Lower lobe of right lung (tissue), 2 donors: ENCODE measurements at regions not wholly inside any gene's neighbourhood (a gene's known extent, or its start where the extent isn't known, plus 50 kb on each side); places are given as distances from the start of the nearest gene placed in this dataset.

ENCODE experiments used
- ATAC-seq, 2 donors: fragments of 200-7000 bp; cut with Tn5 transposase; one replicate each; pipeline ENCODE4 v1.9.1; 2020 to 2022; ENCODE audit warnings: mild to moderate bottlenecking in 2 of 2, moderate library complexity in 2 of 2
- DNase-seq: peaks from one replicate; pipeline ENCODE4 v3.0.0-alpha.2; 2020
- H3K27ac ChIP-seq: fragments of 200-600 bp; one replicate; pipeline ENCODE4 v1.8.0; 2022
- H3K27me3 ChIP-seq: fragments of 200-600 bp; one replicate; pipeline ENCODE4 v1.8.0; 2022; ENCODE audit warnings: low read depth
- H3K36me3 ChIP-seq: fragments of 200-600 bp; one replicate; pipeline ENCODE4 v1.8.0; 2022; ENCODE audit warnings: mild to moderate bottlenecking
- H3K4me1 ChIP-seq: fragments of 200-600 bp; one replicate; pipeline ENCODE4 v1.8.0; 2022
- H3K4me3 ChIP-seq: fragments of 200-600 bp; one replicate; pipeline ENCODE4 v1.8.0; 2022; ENCODE audit warnings: mild to moderate bottlenecking
- H3K9me3 ChIP-seq: fragments of 200-600 bp; one replicate; pipeline ENCODE4 v1.8.0; 2022
- intact Hi-C: fragments of 100-400 bp; cut with DNase I; formaldehyde crosslinking; loops from one replicate; pipeline ENCODE4 v1.11.0; 2022
- TF ChIP-seq, protein P1 (sequence below): fragments of 200-600 bp; IDR thresholded peaks from one replicate; pipeline ENCODE4 v1.8.0; 2022; ENCODE audit warnings: antibody characterized with exemption, mild to moderate bottlenecking
- donor health status: DM: no; HTN: yes; CAD: no; lungs with severe emphysema.

DNA sequence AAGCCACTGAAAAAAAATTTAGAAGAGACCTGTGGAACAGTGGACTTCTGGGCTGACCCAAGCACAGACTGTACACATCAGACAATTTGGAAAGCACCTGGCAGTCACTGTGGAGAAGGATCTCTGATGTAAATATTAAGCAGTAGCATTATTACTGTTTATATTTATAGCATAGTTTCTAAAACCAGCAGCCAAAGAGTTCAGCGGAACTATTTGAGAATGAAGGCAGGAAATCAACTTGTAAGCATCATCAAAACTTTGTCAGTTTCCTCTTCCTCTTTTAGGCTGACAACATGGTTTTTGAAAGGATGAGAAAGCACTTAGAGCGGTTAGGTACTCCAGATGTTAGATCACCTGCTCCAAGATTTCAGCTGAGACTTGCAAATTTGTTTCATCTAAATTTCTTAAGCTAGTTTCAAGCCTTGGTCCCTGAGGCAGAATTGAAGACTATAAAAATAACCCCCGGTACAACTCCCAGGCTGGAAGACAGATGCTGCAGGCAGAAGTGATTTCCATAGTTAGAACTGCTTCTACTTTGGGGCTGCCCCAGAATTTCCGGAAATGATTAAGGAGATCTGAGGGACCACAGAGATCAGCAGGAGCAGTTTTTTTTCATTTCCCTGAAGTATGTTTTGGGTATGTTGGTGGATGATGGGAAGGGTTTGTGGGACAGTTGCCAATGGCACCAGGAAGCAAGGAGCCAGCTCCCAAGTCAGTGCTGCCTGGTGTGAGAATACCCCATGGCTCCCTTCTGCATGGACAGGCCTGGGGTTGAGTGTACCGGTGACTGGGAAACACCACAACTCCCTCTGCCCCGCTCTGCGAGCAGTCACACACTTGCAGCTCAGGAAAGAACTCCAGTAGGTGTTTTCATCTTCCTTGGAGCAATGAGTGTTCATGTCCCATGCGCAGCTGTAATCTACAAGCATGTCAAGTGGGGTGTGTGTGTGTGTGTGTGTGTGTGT lies 354.5 kb downstream of the NUAK1 start:
- H3K36me3 ChIP-seq, result no peaks in the 10 kb centered on the region
- no peak for DNase-seq
- H3K27me3 ChIP-seq, result no peaks in the 10 kb centered on the region
- no peaks in the 10 kb centered on the region for H3K9me3 ChIP-seq
- H3K27ac ChIP-seq, result no peak overlapping the region
- TF ChIP-seq, protein P1, sequence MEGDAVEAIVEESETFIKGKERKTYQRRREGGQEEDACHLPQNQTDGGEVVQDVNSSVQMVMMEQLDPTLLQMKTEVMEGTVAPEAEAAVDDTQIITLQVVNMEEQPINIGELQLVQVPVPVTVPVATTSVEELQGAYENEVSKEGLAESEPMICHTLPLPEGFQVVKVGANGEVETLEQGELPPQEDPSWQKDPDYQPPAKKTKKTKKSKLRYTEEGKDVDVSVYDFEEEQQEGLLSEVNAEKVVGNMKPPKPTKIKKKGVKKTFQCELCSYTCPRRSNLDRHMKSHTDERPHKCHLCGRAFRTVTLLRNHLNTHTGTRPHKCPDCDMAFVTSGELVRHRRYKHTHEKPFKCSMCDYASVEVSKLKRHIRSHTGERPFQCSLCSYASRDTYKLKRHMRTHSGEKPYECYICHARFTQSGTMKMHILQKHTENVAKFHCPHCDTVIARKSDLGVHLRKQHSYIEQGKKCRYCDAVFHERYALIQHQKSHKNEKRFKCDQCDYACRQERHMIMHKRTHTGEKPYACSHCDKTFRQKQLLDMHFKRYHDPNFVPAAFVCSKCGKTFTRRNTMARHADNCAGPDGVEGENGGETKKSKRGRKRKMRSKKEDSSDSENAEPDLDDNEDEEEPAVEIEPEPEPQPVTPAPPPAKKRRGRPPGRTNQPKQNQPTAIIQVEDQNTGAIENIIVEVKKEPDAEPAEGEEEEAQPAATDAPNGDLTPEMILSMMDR, result no peak
- no peak overlapping the region for H3K4me3 ChIP-seq
- intact Hi-C loops, result no loop called here
- H3K4me1 ChIP-seq, result peaks cover 9% of the 10 kb centered on the region
- no peak for ATAC-seq

DNA sequence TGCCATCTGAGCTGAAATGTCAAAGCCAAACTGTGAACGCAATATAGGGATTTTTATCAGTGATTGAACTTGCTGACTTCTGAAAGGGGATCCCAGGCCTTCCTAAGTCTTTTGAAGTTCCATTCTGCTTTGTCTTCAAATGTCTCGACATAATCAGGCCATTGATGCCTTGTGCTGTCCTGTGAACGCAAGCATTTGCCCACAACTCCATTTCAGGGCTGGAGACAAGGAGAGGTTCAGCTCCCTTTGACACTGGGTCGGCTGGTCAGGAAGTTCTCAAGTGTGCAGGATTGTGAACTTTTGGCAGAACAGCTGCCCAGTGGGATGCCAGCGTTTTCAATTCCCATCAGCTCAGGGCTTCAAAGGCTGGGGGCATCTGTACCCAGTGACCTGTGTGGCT lies 345.3 kb downstream of the NUAK1 start:
- no peak for DNase-seq
- Histone ChIP-seq H3K27ac (no peak overlapping the region), H3K27me3 (no peaks in the 10 kb centered on the region), H3K36me3 (no peaks in the 10 kb centered on the region), H3K4me1 (no peaks in the 10 kb centered on the region), H3K9me3 (no peaks in the 10 kb centered on the region), H3K4me3 (no peak overlapping the region)
- intact Hi-C loops, result no loop called here
- TF ChIP-seq, protein P1, result no peak
- ATAC-seq, result no peak

DNA sequence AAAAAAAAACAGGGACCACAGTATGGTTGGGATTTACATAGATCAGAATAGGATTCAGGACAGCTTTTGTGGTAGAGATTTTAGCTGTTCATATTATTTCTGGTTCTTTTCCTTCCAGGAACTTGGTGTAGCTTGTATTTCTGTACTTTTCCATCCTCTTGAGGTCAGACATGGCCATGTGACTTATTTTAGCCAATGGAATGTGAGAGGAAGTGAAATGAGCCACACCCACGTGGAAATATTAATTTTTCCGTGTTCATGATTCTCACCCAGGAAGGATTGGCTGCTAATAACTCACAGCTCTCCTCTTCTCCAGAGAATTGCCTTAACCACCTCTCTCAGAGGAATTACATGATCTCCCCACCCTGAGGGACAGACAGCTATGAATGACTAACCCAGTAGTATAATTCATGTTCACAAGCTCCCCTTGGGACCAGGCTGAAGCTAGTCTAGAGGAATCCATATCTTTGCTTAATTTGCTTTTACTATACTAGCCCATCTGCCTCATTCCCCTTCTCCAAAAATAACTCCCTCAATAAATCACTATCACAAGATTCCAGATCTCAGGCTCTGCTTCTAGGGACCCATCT lies 340.4 kb downstream of the NUAK1 start:
- TF ChIP-seq, protein P1, result no peak
- no peak for ATAC-seq
- H3K27me3 ChIP-seq, result no peaks in the 10 kb centered on the region
- H3K4me1 ChIP-seq, result no peaks in the 10 kb centered on the region
- no peaks in the 10 kb centered on the region for H3K36me3 ChIP-seq
- no peak overlapping the region for H3K4me3 ChIP-seq
- intact Hi-C loops, result no loop called here
- DNase-seq, result no peak
- no peaks in the 10 kb centered on the region for H3K9me3 ChIP-seq
- H3K27ac ChIP-seq, result no peak overlapping the region

DNA sequence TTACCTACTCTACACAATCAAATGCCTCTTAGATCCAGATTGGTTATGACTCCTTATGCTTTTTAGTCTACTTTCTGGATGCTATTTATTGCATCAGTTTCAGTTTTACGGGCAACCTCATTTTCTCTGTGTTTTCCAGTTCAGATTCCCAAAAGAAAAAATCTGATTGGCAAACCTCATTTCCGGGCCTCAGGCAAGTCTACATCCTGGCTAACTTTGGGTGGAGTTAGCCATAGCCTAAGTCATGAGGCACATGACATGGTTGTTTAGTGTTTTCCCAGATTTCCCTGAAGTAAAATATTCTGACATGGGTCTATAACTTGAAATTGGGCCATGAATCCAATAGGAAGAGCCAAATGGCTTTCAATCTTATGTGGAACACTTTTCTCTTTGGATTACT lies 339.7 kb downstream of the NUAK1 start:
- ATAC-seq (no peak), DNase-seq (no peak)
- Histone ChIP-seq H3K9me3 (no peaks in the 10 kb centered on the region), H3K36me3 (no peaks in the 10 kb centered on the region), H3K27me3 (no peaks in the 10 kb centered on the region), H3K4me3 (no peak overlapping the region), H3K4me1 (no peaks in the 10 kb centered on the region), H3K27ac (no peak overlapping the region)
- intact Hi-C loops, result no loop called here
- TF ChIP-seq, protein P1, result no peak

DNA sequence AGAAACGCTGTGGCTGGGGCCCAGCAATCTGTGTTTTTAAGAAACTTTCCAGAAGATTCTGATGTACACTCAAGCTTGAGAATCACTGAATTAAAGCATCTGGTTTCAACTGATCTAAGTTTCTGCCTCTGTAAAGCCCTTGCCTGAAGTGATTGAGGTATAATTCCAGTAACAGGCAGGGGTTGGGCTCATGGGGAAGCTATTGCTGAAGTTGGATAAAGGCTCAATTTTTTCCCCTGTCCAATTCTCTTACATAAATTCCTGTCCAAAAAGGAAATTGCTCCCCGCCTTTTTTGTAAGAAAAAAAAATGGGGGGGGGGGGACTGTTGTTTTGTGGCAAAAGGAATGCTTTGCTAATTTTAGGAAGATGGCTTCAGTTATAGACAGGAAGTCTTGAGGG lies 337.4 kb downstream of the NUAK1 start:
- H3K4me1 ChIP-seq, result no peaks in the 10 kb centered on the region
- no peaks in the 10 kb centered on the region for H3K27me3 ChIP-seq
- TF ChIP-seq, protein P1, result no peak
- no peaks in the 10 kb centered on the region for H3K36me3 ChIP-seq
- H3K9me3 ChIP-seq, result no peaks in the 10 kb centered on the region
- intact Hi-C loops, result no loop called here
- DNase-seq (no peak), ATAC-seq (no peak)
- H3K4me3 ChIP-seq, result no peak overlapping the region
- H3K27ac ChIP-seq, result no peak overlapping the region
